ENCODE measurements at regions not wholly inside any gene's neighbourhood (a gene's known extent, or its start where the extent isn't known, plus 50 kb on each side); places are given as distances from the start of the nearest gene placed in this dataset.

GRCh38 chr18:40529478-40529877 is 1425.6 kb upstream of the PIK3C3 start:
- TF ChIP-seq CTCF (IDR thresholded peaks at IDR 0.05; ENCODE audit: low read length) (no peak; the same call in 1 of the 2 replicates), EZH2 (IDR thresholded peaks at IDR 0.05; ENCODE audit: borderline replicate concordance, low read length) (no peak)
